ENCODE measurements at regions not wholly inside any gene's neighbourhood (a gene's known extent, or its start where the extent isn't known, plus 50 kb on each side); places are given as distances from the start of the nearest gene placed in this dataset.
A peak's percentile ranks its signal among the peaks of the same experiment; 100 is the strongest.
"Not testable (repeated sequence)": the region's sequence is repeated elsewhere in the genome, so short reads cannot be mapped to it uniquely, and the experiment has no call there.

DNA sequence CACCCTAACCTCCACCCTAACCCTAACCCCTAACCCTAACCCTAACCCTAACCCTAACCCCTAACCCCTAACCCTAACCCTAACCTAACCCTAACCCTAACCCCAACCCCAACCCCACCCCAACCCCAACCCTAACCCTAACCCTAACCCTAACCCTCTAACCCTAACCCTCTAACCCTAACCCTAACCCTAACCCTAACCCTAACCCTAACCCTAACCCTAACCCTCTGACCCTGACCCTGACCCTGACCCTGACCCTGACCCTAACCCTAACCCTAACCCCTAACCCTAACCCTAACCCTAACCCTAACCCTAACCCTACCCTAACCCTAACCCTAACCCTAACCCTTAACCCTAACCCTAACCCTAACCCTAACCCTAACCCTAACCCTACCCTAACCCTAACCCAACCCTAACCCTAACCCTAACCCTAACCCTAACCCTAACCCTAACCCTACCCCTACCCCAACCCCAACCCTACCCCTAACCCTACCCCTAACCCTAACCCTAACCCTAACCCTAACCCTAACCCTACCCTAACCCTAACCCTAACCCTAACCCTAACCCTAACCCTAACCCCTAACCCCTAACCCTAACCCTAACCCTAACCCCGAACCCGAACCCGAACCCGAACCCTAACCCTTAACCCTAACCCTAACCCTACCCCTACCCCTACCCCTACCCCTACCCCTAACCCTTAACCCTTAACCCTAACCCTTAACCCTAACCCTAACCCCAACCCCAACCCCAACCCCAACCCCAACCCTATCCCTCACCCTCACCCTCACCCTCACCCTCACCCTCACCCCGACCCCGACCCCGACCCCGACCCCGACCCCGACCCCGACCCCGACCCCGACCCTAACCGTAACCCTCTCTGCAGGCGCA, 186.2 kb upstream of the CHL1 start:
- DNase-seq (ENCODE audit: extremely low read depth in 1 of 11, low read depth in 9 of 11, low spot score in 4 of 11): peak in 3 of 11 donors; percentile 2 to 31 (median 3)

DNA sequence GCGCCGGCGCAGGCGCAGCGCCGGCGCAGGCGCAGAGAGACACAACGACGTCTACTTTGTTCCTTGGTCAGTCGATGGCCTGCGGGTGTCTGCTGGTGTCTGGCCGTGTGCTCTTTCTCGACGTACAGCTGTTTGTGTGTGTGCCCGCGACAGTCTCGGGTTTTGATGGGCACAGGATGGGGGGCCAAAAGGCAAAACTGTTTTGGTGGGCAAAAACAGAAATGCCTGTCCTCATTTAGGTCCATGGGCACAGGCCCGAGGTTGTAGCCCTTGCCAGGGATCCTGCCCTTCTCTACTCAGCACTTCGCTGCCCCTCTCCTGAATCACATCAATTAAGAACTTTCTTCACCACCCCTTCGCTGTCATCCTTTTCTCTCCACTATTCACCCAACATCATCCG, 184.8 kb upstream of the CHL1 start:
- no peak for DNase-seq (ENCODE audit: extremely low read depth in 1 of 11, low read depth in 9 of 11, low spot score in 4 of 11)

GRCh38 chr3:14652-15051, 181.9 kb upstream of the CHL1 start:
- DNase-seq (ENCODE audit: extremely low read depth in 1 of 11, low read depth in 9 of 11, low spot score in 4 of 11): no peak

DNA sequence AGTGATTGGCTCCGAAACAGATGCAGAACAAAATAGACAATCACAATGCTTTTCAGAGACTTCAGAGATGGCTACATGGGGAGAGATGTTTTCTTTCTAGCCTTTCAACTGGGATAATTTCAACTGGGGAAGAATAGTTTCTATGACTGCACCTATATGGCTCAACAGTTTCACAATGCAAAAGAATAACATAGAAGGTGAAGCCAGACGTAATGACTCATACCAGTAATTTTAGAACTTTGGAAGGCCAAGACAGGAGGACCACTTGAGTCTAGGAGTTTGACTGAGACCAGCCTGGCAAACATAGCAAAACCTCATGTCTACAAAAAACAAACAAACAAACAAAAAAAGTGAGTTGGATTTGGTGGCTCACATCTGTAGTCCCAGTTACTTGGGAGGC, 180.2 kb upstream of the CHL1 start:
- DNase-seq (ENCODE audit: extremely low read depth in 1 of 11, low read depth in 9 of 11, low spot score in 4 of 11): no peak

- DNase-seq (ENCODE audit: extremely low read depth in 1 of 11, low read depth in 9 of 11, low spot score in 4 of 11): no peak
These were observed 176.1 kb upstream of the CHL1 start for GRCh38 chr3:20421-20820.

DNA sequence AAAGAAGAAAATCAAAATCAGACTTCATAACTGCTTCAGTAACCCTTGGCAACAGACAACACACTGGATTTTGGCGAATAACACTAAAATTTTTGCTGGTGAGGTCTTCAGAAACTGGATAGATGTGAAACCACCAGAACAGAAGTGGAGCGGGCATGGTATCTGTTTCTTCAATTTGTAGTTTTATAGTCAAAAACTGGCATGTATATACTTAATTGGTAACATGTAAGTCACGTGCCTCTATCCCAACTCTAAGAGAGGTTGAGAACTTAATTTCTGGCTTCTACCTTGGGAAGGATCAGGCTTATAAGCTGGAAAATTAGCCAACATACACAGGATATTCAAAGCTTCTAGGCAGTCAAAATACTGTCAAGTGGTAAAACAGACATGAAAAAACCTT, 172.6 kb upstream of the CHL1 start:
- no peak for DNase-seq (ENCODE audit: extremely low read depth in 1 of 11, low read depth in 9 of 11, low spot score in 4 of 11)

GRCh38 chr3:25056-25455, 171.5 kb upstream of the CHL1 start:
- no peak for DNase-seq (ENCODE audit: extremely low read depth in 1 of 11, low read depth in 9 of 11, low spot score in 4 of 11)

GRCh38 chr3:35985-36384, 160.6 kb upstream of the CHL1 start:
- DNase-seq (ENCODE audit: extremely low read depth in 1 of 11, low read depth in 9 of 11, low spot score in 4 of 11): not testable (repeated sequence)

DNA sequence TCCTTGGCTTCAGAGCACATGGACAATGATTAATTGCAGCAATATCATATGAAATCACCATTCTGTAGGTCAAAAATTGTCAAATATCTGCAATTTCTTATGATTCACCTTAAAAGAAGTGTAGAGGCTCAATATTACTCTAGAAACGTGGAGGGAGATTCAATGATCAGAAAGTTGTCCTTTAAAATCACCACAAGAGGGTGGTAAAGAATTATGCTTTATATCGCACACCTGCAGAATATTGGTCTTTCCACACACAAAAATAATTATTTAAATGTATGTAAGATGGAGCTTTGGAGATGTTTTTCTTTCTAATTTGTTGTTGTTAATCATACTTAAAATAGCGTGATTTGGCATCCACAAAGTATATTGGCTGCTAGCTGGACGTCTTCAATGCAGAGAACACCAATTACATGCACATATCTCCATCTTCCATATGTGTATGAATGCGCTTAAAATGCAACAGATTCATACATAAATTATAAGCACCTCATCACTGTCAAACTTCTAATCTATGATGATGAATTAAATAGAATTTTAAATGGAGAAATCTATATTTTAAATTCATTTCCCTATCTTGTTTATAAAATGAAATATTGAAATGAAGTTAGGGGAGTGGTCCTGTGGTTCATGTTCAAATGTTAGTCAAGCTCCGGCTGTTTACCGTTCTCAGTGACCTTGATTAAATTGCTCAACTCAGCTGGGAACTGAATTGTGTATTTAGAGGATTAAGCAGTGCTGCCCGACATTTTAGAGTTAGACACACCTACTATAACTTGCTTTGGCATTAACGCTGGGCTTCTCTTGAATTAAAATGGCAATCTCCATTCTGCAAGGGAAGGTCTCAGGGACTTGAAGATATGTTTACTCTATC, 153.5 kb upstream of the CHL1 start:
- DNase-seq (ENCODE audit: extremely low read depth in 1 of 11, low read depth in 9 of 11, low spot score in 4 of 11): peak in 2 of 11 donors; percentile 1 to 4

GRCh38 chr3:44028-44676, 152.4 kb upstream of the CHL1 start:
- DNase-seq (ENCODE audit: extremely low read depth in 1 of 11, low read depth in 9 of 11, low spot score in 4 of 11): peak in 1 of 11 donors; percentile 7

GRCh38 chr3:44941-45340, 151.6 kb upstream of the CHL1 start:
- DNase-seq (ENCODE audit: extremely low read depth in 1 of 11, low read depth in 9 of 11, low spot score in 4 of 11): peak in 1 of 11 donors; percentile 7

GRCh38 chr3:46576-46975, 150.0 kb upstream of the CHL1 start:
- no peak for DNase-seq (ENCODE audit: extremely low read depth in 1 of 11, low read depth in 9 of 11, low spot score in 4 of 11)

GRCh38 chr3:53441-53840, 143.1 kb upstream of the CHL1 start:
- not testable (repeated sequence) for DNase-seq (ENCODE audit: extremely low read depth in 1 of 11, low read depth in 9 of 11, low spot score in 4 of 11)

GRCh38 chr3:54240-54639, 142.3 kb upstream of the CHL1 start:
- DNase-seq (ENCODE audit: extremely low read depth in 1 of 11, low read depth in 9 of 11, low spot score in 4 of 11): no peak

DNA sequence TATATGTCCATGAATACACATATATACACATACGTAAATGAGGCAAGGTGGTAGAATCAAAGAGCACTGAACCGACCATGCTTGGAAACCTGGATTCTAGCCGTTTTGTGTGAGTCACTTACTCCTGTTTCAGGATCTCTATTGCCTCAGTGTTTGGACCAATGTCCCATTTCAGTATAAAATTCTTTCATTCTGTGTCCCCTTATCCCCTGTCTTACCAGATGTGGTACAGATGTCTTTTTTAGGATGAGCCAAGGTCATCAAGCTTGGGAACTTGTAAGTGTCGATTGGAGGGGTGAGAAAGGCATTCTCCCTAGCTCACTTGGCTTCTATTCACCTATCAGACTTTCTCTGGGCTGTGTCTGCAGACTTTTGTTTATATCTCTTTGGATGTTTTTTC, 139.9 kb upstream of the CHL1 start:
- no peak for DNase-seq (ENCODE audit: extremely low read depth in 1 of 11, low read depth in 9 of 11, low spot score in 4 of 11)

GRCh38 chr3:59854-60253, 136.7 kb upstream of the CHL1 start:
- peak in 2 of 11 donors; percentile 2 to 11 for DNase-seq (ENCODE audit: extremely low read depth in 1 of 11, low read depth in 9 of 11, low spot score in 4 of 11)

- DNase-seq (ENCODE audit: extremely low read depth in 1 of 11, low read depth in 9 of 11, low spot score in 4 of 11): no peak
These were observed 133.3 kb upstream of the CHL1 start for GRCh38 chr3:63095-63765.

GRCh38 chr3:69690-70089, 126.9 kb upstream of the CHL1 start:
- no peak for DNase-seq (ENCODE audit: extremely low read depth in 1 of 11, low read depth in 9 of 11, low spot score in 4 of 11)

- DNase-seq (ENCODE audit: extremely low read depth in 1 of 11, low read depth in 9 of 11, low spot score in 4 of 11): no peak
These were observed 123.8 kb upstream of the CHL1 start for GRCh38 chr3:72776-73175.

Data from renal cortex interstitium (tissue), 11 donors.